B cell (primary cell): ENCODE measurements at regions not wholly inside any gene's neighbourhood (a gene's known extent, or its start where the extent isn't known, plus 50 kb on each side); places are given as distances from the start of the nearest gene placed in this dataset.

Experiments
- ATAC-seq: fragments of 200-7000 bp; cut with Tn5 transposase; one replicate; pipeline ENCODE4 v1.10.0; 2021; ENCODE audit warnings: low read depth, mild to moderate bottlenecking, moderate number of reproducible peaks, moderate library complexity
- CTCF ChIA-PET: fragments of 350-600 bp; sonication (Branson Sonifier 250); formaldehyde crosslinking; loops from one replicate; lab custom pipeline; 2021; ENCODE audit warnings: antibody characterized with exemption, inconsistent platforms; lab: Charles Lee
- POLR2A ChIA-PET: fragments of 350-600 bp; sonication (Branson Sonifier 250); formaldehyde crosslinking; loops from one replicate; lab custom pipeline; 2021; ENCODE audit warnings: antibody characterized with exemption; lab: Charles Lee
- DNase-seq: peaks from one replicate; pipeline ENCODE4 v3.0.0; 2013
- H2AFZ ChIP-seq: 2 replicates; pipeline ENCODE4 v1.6.1; 2012; ENCODE audit warnings: mild to moderate bottlenecking, low read depth, low read length; ENCODE audit not compliant: insufficient read depth, poor library complexity, severe bottlenecking
- H3K27ac ChIP-seq, 2 donors: 1 replicate in 1 of 2; 2 replicates in 1 of 2; pipeline ENCODE4 v1.5.1; 2012 to 2013; ENCODE audit warnings: low read length in 2 of 2, mild to moderate bottlenecking in 2 of 2, moderate library complexity in 1 of 2
- H3K27me3 ChIP-seq, 4 experiments: fragments of 200-600 bp in 1 of 4; sonication (generic) in 1 of 4; replicated peaks in 1 of 4; 1 replicate in 2 of 4; 2 replicates in 2 of 4; pipeline versions ENCODE4 v1.6.1 to v1.7.0; 2013 to 2016; ENCODE audit warnings: low read length in 3 of 4, mild to moderate bottlenecking in 2 of 4, mixed read lengths in 1 of 4, moderate library complexity in 1 of 4; ENCODE audit not compliant: insufficient read depth in 4 of 4, control insufficient read depth in 3 of 4; ENCODE audit errors: control extremely low read depth in 1 of 4
- H3K36me3 ChIP-seq, 2 experiments: replicated peaks in 1 of 2; 1 replicate in 1 of 2; 2 replicates in 1 of 2; pipeline versions ENCODE4 v1.6.1 to v1.7.1; 2013; ENCODE audit warnings: low read length in 1 of 2; ENCODE audit not compliant: insufficient read depth in 2 of 2, control insufficient read depth in 1 of 2; ENCODE audit errors: control extremely low read depth in 1 of 2, extremely low read depth in 1 of 2
- H3K4me1 ChIP-seq, 2 donors: fragments of 200-600 bp in 1 of 2; sonication (generic) in 1 of 2; 1 replicate in 1 of 2; 2 replicates in 1 of 2; pipeline versions ENCODE4 v1.5.1 to v1.6.1; 2013 to 2017; ENCODE audit warnings: low read length in 2 of 2; ENCODE audit not compliant: control insufficient read depth in 2 of 2, insufficient read depth in 2 of 2
- H3K4me2 ChIP-seq: replicated peaks from 2 replicates; pipeline ENCODE3; 2012; ENCODE audit warnings: mild to moderate bottlenecking, low read depth, low read length; ENCODE audit not compliant: poor library complexity, severe bottlenecking
- H3K4me3 ChIP-seq, 5 experiments: fragments of 200-600 bp in 1 of 5; sonication (generic) in 1 of 5; 1 replicate in 3 of 5; 2 replicates in 2 of 5; pipeline versions ENCODE4 v1.5.1 to v1.7.0; 2011 to 2016; ENCODE audit warnings: low read length in 4 of 5, mild to moderate bottlenecking in 4 of 5, low read depth in 2 of 5, control low read depth in 1 of 5, moderate library complexity in 1 of 5; ENCODE audit not compliant: insufficient read depth in 1 of 5; ENCODE audit errors: control extremely low read depth in 1 of 5, extremely low read depth in 1 of 5
- H3K79me2 ChIP-seq: fragments of 200-600 bp; sonication (generic); one replicate; pipeline ENCODE4 v1.6.0; 2016; ENCODE audit warnings: low read length; ENCODE audit not compliant: control insufficient read depth, insufficient read depth
- H3K9ac ChIP-seq: fragments of 200-600 bp; sonication (generic); 2 replicates; pipeline ENCODE4 v1.6.1; 2017; ENCODE audit warnings: mild to moderate bottlenecking, low read length, moderate library complexity
- H3K9me3 ChIP-seq, 3 donors: one replicate each; pipeline versions ENCODE4 v1.6.1 to v1.7.1; 2013; ENCODE audit warnings: low read length in 2 of 3; ENCODE audit not compliant: control insufficient read depth in 2 of 3, insufficient read depth in 1 of 3; ENCODE audit errors: control extremely low read depth in 1 of 3
- H4K20me1 ChIP-seq: 2 replicates; pipeline ENCODE4 v1.6.0; 2012; ENCODE audit warnings: mild to moderate bottlenecking, low read length; ENCODE audit not compliant: insufficient read depth, control insufficient read depth, poor library complexity, severe bottlenecking
- H3K27ac Mint-ChIP-seq: one replicate; pipeline ENCODE4 v1.8.0; 2021; ENCODE audit warnings: mixed read lengths
- H3K27me3 Mint-ChIP-seq: one replicate; pipeline ENCODE4 v1.8.0; 2021; ENCODE audit warnings: mixed read lengths
- H3K4me1 Mint-ChIP-seq: one replicate; pipeline ENCODE4 v1.8.0; 2021; ENCODE audit warnings: mixed read lengths
- H3K4me3 Mint-ChIP-seq: one replicate; pipeline ENCODE4 v1.8.0; 2021; ENCODE audit warnings: mixed read lengths
- H3K9me3 Mint-ChIP-seq: one replicate; pipeline ENCODE4 v1.8.0; 2022; ENCODE audit warnings: mixed read lengths; ENCODE audit not compliant: insufficient read depth
- EZH2 ChIP-seq: IDR thresholded peaks from 2 replicates; pipeline ENCODE4 v1.6.1; 2012; ENCODE audit warnings: borderline replicate concordance, low read depth, mild to moderate bottlenecking, moderate library complexity, low read length; ENCODE audit not compliant: insufficient read depth, poor library complexity, severe bottlenecking
- WGBS: methylation state at CpG from one replicate; pipeline ENCODE4 v1.1.5; 2013; ENCODE audit warnings: missing lambda C conversion rate; ENCODE audit not compliant: insufficient coverage; 5-methylcytosine and 5-hydroxymethylcytosine counted together
- intact Hi-C: fragments of 100-400 bp; cut with micrococcal nuclease; formaldehyde crosslinking; loops from one replicate; pipeline ENCODE4 v1.10.0; 2022
- TF ChIP-seq, protein P1 (sequence below): fragments of 200-600 bp; IDR thresholded peaks from one replicate; pipeline ENCODE4 v1.8.0; 2022; ENCODE audit warnings: antibody characterized with exemption, mild to moderate bottlenecking

DNA sequence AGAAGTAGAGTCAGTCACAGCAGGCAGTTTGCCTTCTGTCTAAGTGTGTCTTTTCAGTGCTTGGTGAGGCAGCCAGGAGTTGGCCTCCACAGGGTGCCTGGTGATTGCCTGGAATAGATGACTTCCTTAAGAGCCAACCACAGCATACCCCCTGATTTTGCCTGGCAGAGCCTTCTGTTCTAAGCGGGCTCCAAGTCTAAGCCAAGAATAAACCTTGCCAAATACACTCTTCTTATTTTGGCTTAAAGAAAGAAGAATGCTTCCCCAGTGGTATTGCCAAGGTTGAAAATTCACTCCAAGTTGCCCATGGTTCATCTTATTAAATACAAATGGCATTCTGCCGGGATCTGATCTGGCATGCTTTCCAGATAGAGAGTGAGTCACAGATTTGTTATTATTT is 1424.8 kb upstream of the EYS start:
- Histone ChIP-seq H3K9ac (no peak overlapping the region), H3K4me2 (no peak overlapping the region), H3K36me3 (no peaks in the 10 kb centered on the region), H2AFZ (no peak overlapping the region), H3K79me2 (no peaks in the 10 kb centered on the region), H3K27me3 (no peaks in the 10 kb centered on the region), H4K20me1 (no peaks in the 10 kb centered on the region), H3K4me3 (no peak overlapping the region), H3K9me3 (no peaks in the 10 kb centered on the region), H3K27ac (no peak overlapping the region), H3K4me1 (no peaks in the 10 kb centered on the region)
- no CpG with 5 or more reads among the region's 2 CpGs for WGBS
- Mint-ChIP-seq H3K27ac (no peak overlapping the region), H3K4me3 (no peak overlapping the region), H3K9me3 (no peaks in the 10 kb centered on the region), H3K4me1 (no peaks in the 10 kb centered on the region), H3K27me3 (no peaks in the 10 kb centered on the region)
- DNase-seq (no peak), ATAC-seq (no peak)
- POLR2A ChIA-PET = no interaction called here
- TF ChIP-seq, protein P1, sequence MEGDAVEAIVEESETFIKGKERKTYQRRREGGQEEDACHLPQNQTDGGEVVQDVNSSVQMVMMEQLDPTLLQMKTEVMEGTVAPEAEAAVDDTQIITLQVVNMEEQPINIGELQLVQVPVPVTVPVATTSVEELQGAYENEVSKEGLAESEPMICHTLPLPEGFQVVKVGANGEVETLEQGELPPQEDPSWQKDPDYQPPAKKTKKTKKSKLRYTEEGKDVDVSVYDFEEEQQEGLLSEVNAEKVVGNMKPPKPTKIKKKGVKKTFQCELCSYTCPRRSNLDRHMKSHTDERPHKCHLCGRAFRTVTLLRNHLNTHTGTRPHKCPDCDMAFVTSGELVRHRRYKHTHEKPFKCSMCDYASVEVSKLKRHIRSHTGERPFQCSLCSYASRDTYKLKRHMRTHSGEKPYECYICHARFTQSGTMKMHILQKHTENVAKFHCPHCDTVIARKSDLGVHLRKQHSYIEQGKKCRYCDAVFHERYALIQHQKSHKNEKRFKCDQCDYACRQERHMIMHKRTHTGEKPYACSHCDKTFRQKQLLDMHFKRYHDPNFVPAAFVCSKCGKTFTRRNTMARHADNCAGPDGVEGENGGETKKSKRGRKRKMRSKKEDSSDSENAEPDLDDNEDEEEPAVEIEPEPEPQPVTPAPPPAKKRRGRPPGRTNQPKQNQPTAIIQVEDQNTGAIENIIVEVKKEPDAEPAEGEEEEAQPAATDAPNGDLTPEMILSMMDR = no peak
- no peak for TF ChIP-seq EZH2
- CTCF ChIA-PET = no interaction called here
- intact Hi-C loops = no loop called here

DNA sequence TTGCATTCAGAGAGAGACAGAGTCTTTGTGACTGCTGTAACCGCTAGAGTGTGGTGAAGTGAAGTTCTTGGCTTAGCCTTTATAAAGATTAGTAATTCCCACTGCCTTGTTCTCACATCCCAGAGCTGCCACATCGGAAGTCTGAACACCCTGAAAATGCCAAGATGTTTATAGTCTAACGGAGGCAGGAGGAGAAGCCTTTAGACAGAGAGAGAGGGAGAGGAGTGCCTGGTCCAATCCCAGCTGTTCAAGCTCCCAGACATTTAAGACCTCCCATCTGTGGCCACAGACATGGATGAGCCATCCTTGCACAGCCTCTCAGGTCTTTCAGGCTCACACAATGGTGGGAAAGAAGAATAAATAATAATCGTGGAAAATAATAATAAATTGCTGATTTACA is 1422.8 kb upstream of the EYS start:
- no peaks in the 10 kb centered on the region for H3K27me3 ChIP-seq
- no peaks in the 10 kb centered on the region for H3K79me2 ChIP-seq
- POLR2A ChIA-PET = no interaction called here
- ATAC-seq (no peak), DNase-seq (no peak)
- Mint-ChIP-seq H3K4me1 (no peaks in the 10 kb centered on the region), H3K9me3 (no peaks in the 10 kb centered on the region), H3K27me3 (no peaks in the 10 kb centered on the region), H3K4me3 (no peak overlapping the region), H3K27ac (no peak overlapping the region)
- no peak overlapping the region for H3K9ac ChIP-seq
- H3K27ac ChIP-seq = no peak overlapping the region
- TF ChIP-seq EZH2 = no peak
- TF ChIP-seq, protein P1 = no peak
- no CpG with 5 or more reads among the region's 4 CpGs for WGBS
- no peaks in the 10 kb centered on the region for H4K20me1 ChIP-seq
- intact Hi-C loops = no loop called here
- CTCF ChIA-PET = no interaction called here
- H3K4me3 ChIP-seq = no peak overlapping the region
- H3K4me2 ChIP-seq = no peak overlapping the region
- no peaks in the 10 kb centered on the region for H3K4me1 ChIP-seq
- no peaks in the 10 kb centered on the region for H3K9me3 ChIP-seq
- H2AFZ ChIP-seq = no peak overlapping the region
- no peaks in the 10 kb centered on the region for H3K36me3 ChIP-seq
